HEK293 (cell line): ENCODE measurements at regions not wholly inside any gene's neighbourhood (a gene's known extent, or its start where the extent isn't known, plus 50 kb on each side); places are given as distances from the start of the nearest gene placed in this dataset.

Experiments
- CTCF ChIP-seq: fragments of 450-650 bp; formaldehyde crosslinking; IDR thresholded peaks from 2 replicates; pipeline ENCODE4 v1.5.1; 2016; ENCODE audit warnings: missing biosample characterization, missing genetic modification characterization
- KLF10 ChIP-seq: fragments of 450-650 bp; IDR thresholded peaks from 2 replicates; pipeline ENCODE4 v1.5.1; 2018; ENCODE audit warnings: missing biosample characterization, mild to moderate bottlenecking, missing genetic modification characterization
- OVOL3 ChIP-seq: fragments of 450-650 bp; formaldehyde crosslinking; IDR thresholded peaks from 2 replicates; pipeline ENCODE4 v1.5.1; 2016; ENCODE audit warnings: missing biosample characterization, missing genetic modification characterization
- ZBTB26 ChIP-seq: fragments of 450-650 bp; formaldehyde crosslinking; optimal IDR thresholded peaks from 2 replicates; pipeline ENCODE3; 2016; ENCODE audit warnings: missing biosample characterization, mild to moderate bottlenecking, missing genetic modification characterization
- ZNF18 ChIP-seq: fragments of 450-650 bp; formaldehyde crosslinking; IDR thresholded peaks from 2 replicates; pipeline ENCODE4 v1.5.1; 2016; ENCODE audit warnings: missing biosample characterization, missing genetic modification characterization
- ZNF292 ChIP-seq: fragments of 450-650 bp; formaldehyde crosslinking; IDR thresholded peaks from 2 replicates; pipeline ENCODE4 v1.5.1; 2016; ENCODE audit warnings: low read depth, missing biosample characterization, missing genetic modification characterization, borderline replicate concordance
- ZNF335 ChIP-seq: fragments of 450-650 bp; formaldehyde crosslinking; conservative IDR thresholded peaks from 2 replicates; pipeline ENCODE4 v1.5.1; 2016; ENCODE audit warnings: missing biosample characterization, missing genetic modification characterization
- ZNF449 ChIP-seq: fragments of 450-650 bp; formaldehyde crosslinking; IDR thresholded peaks from 2 replicates; pipeline ENCODE4 v1.5.1; 2017; ENCODE audit warnings: missing biosample characterization, mild to moderate bottlenecking, missing genetic modification characterization, moderate library complexity
- ZNF529 ChIP-seq: fragments of 450-650 bp; formaldehyde crosslinking; IDR thresholded peaks from 2 replicates; pipeline ENCODE4 v1.5.1; 2017; ENCODE audit warnings: missing genetic modification characterization, missing biosample characterization; ENCODE audit not compliant: insufficient replicate concordance
- ZSCAN5A ChIP-seq: fragments of 450-650 bp; formaldehyde crosslinking; IDR thresholded peaks from 2 replicates; pipeline ENCODE4 v1.5.1; 2016; ENCODE audit warnings: missing biosample characterization, missing genetic modification characterization

GRCh38 chr7:19262826-19263225 lies 117.6 kb upstream of the FERD3L start:
- TF ChIP-seq ZSCAN5A (tag by site-specific recombination) (no peak), ZBTB26 (no peak), CTCF (no peak), ZNF529 (tag by site-specific recombination) (no peak), ZNF18 (no peak), ZNF449 (tag by site-specific recombination) (no peak), OVOL3 (tag by site-specific recombination) (no peak), ZNF292 (tag by site-specific recombination) (no peak), ZNF335 (no peak), KLF10 (no peak)
